Fibroblast of the aortic adventitia (primary cell): ENCODE measurements at regions not wholly inside any gene's neighbourhood (a gene's known extent, or its start where the extent isn't known, plus 50 kb on each side); places are given as distances from the start of the nearest gene placed in this dataset.

Experiments used
- DNase-seq: peaks from one replicate; pipeline ENCODE4 v3.0.0-alpha.2; 2010; ENCODE audit warnings: low read depth
- H3K4me3 ChIP-seq: 2 replicates; pipeline ENCODE4 v1.5.1; 2011; ENCODE audit warnings: low read depth, mild to moderate bottlenecking, control low read depth, low read length, moderate library complexity
- TF ChIP-seq, protein P1 (sequence below): IDR thresholded peaks from 2 replicates; pipeline ENCODE4 v1.5.1; 2011; ENCODE audit warnings: mild to moderate bottlenecking, low read length, control low read depth, inconsistent platforms; ENCODE audit not compliant: insufficient read depth

DNA sequence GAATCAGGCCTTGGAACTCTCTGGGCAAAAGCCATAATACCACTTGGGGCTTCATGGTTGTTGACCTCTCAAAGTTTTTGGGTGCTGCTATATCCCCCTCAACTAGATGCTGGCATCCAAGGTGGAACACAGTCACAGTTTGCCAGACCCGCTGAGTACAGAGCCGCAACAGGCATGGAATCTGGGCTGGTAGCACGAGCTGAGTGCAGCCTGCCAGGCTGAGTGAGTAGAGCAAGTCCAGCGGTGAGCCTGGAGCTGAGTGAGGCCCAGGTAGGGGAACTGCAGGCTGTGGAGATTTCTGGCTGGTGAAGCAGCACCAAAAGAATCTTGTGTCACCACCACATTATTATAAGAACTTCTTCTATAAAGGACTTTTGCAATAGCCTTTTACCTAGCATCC is 192.6 kb downstream of the PCDH17 start:
- no peak for DNase-seq
- TF ChIP-seq, protein P1, sequence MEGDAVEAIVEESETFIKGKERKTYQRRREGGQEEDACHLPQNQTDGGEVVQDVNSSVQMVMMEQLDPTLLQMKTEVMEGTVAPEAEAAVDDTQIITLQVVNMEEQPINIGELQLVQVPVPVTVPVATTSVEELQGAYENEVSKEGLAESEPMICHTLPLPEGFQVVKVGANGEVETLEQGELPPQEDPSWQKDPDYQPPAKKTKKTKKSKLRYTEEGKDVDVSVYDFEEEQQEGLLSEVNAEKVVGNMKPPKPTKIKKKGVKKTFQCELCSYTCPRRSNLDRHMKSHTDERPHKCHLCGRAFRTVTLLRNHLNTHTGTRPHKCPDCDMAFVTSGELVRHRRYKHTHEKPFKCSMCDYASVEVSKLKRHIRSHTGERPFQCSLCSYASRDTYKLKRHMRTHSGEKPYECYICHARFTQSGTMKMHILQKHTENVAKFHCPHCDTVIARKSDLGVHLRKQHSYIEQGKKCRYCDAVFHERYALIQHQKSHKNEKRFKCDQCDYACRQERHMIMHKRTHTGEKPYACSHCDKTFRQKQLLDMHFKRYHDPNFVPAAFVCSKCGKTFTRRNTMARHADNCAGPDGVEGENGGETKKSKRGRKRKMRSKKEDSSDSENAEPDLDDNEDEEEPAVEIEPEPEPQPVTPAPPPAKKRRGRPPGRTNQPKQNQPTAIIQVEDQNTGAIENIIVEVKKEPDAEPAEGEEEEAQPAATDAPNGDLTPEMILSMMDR = no peak
- H3K4me3 ChIP-seq = no peak overlapping the region

GRCh38 chr13:57825066-57825465 is 193.5 kb downstream of the PCDH17 start:
- TF ChIP-seq, protein P1 = no peak

DNA sequence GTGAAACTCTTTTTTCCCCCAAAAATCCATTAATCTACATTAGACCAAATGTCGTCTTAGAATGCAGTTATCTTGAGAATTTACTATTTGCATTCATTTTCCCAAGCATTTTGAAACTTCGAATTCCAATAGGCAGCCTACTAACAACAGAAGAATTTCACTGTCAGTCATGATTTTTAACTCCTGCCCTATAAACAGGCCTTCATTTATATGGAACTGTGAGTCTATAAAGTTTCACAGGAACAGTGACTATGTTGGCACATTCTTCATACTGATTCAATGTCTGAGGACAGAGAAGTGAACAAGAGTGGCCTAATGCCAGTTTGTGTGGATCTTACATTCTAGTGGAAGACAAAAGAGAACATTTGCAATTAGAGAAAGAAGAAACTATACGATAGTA is 198.0 kb downstream of the PCDH17 start:
- no peak for DNase-seq
- TF ChIP-seq, protein P1 = no peak
- H3K4me3 ChIP-seq = no peak overlapping the region

More at GRCh38 chr13:57825066-57825465, 193.5 kb downstream of the PCDH17 start:
- H3K4me3 ChIP-seq = no peak overlapping the region
- no peak for DNase-seq

DNA sequence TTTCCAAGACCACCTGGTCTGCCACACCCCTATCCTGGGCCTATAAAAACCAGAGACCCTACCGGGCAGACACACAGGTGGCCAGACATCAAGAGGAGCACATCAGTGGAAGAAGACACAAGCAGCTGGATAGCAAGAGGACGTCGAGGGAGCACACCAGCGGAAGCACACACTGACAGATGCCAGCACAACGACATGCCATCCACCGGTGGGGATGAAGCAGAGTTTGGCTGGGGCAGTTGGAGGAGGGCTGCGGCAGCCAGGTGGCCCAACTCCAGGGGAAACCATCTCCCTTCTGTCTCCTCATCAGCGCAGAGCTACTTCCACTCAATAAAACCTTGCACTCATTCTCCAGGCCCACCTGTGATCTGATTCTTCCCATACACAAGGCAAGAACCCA is 200.6 kb downstream of the PCDH17 start:
- TF ChIP-seq, protein P1 = no peak

DNA sequence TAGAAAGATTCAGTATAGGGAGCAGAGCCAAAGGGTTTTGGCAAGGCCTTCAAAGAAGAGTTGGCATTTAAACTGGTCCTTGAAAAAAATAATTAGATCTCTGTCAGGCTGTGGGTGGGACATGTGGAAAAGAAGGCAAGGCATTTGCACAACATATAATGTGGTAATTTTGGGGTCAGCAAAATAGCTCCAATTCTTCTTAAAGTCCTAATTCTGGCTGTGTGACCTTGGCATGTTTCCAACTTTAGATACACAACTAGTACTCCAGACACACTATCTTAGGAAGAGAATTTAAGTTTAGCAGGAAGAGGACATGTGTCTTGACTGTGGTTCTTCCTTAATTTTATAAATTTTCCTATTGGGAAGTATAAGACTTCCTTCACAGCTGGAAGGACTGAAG is 206.3 kb downstream of the PCDH17 start:
- TF ChIP-seq, protein P1 = no peak
- no peak for DNase-seq
- no peak overlapping the region for H3K4me3 ChIP-seq

More for the DNA sequence above, 200.6 kb downstream of the PCDH17 start:
- no peak for DNase-seq
- no peak overlapping the region for H3K4me3 ChIP-seq

- no peak for DNase-seq
- TF ChIP-seq, protein P1 = no peak
- H3K4me3 ChIP-seq = no peak overlapping the region
These were observed 212.0 kb downstream of the PCDH17 start for GRCh38 chr13:57843521-57843920.

DNA sequence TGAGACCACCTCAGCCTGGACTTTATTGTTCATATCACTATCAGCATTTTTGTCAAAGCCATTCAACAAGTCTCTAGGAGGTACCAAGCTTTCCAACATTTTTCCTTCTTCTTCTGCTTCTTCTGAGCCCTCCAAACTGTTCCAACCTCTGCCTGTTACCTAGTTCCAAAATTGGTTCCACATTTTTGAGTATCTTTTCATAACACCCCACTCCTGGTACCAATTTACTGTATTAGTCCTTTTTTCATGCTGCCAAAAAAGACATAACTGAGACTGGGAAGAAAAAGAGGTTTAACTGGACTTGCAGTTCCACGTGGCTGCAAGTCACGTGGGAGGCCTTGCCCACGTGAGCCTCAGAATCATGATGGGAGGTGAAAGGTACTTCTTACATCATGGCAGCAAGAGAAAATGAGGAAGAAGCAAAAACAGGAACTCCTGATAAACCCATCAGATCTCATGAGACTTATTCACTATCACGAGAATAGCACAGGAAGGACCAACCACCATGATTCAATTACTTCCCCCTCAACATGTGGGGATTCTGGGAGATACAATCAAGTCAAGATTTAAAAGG is 215.1 kb downstream of the PCDH17 start:
- H3K4me3 ChIP-seq = no peak overlapping the region
- TF ChIP-seq, protein P1 = no peak
- no peak for DNase-seq
